Activated B cell treated with CpG ODN at 0.5 μM for 24 hours (primary cell): ENCODE measurements at regions not wholly inside any gene's neighbourhood (a gene's known extent, or its start where the extent isn't known, plus 50 kb on each side); places are given as distances from the start of the nearest gene placed in this dataset.

Source experiments
- ATAC-seq: fragments of 200-7000 bp; cut with Tn5 transposase; one replicate; pipeline ENCODE4 v1.10.0; 2021; ENCODE audit warnings: low read depth, mild to moderate bottlenecking, moderate library complexity
- CTCF ChIA-PET: fragments of 350-600 bp; sonication (Branson Sonifier 250); formaldehyde crosslinking; loops from one replicate; lab custom pipeline; 2021; ENCODE audit warnings: antibody characterized with exemption; lab: Charles Lee
- POLR2A ChIA-PET: fragments of 350-600 bp; sonication (Branson Sonifier 250); formaldehyde crosslinking; loops from one replicate; lab custom pipeline; 2021; ENCODE audit warnings: antibody characterized with exemption; lab: Charles Lee
- DNase-seq: peaks from one replicate; pipeline ENCODE4 v3.0.0; 2022
- H3K27ac Mint-ChIP-seq: one replicate; pipeline ENCODE4 v1.8.0; 2020; ENCODE audit warnings: mixed read lengths
- H3K27me3 Mint-ChIP-seq: one replicate; pipeline ENCODE4 v1.8.0; 2021; ENCODE audit warnings: mixed read lengths
- H3K36me3 Mint-ChIP-seq: one replicate; pipeline ENCODE4 v1.8.0; 2021; ENCODE audit warnings: low read depth, mixed read lengths
- H3K4me1 Mint-ChIP-seq: one replicate; pipeline ENCODE4 v1.8.0; 2021; ENCODE audit warnings: mixed read lengths
- H3K4me3 Mint-ChIP-seq: one replicate; pipeline ENCODE4 v1.8.0; 2020; ENCODE audit warnings: mild to moderate bottlenecking, mixed read lengths
- H3K9me3 Mint-ChIP-seq: one replicate; pipeline ENCODE4 v1.8.0; 2020; ENCODE audit warnings: mixed read lengths
- CTCF ChIP-seq: fragments of 200-600 bp; IDR thresholded peaks from one replicate; pipeline ENCODE4 v1.8.0; 2022; ENCODE audit warnings: antibody characterized with exemption, mild to moderate bottlenecking
- intact Hi-C: fragments of 100-400 bp; cut with micrococcal nuclease; formaldehyde crosslinking; loops from one replicate; pipeline ENCODE4 v1.15.1; 2024

GRCh38 chr5:158159621-158160020, 300.7 kb upstream of the CLINT1 start:
- Mint-ChIP-seq H3K27me3 (peaks cover 14% of the 10 kb centered on the region), H3K36me3 (no peaks in the 10 kb centered on the region), H3K4me1 (no peaks in the 10 kb centered on the region), H3K9me3 (peaks cover 2% of the 10 kb centered on the region), H3K4me3 (no peak overlapping the region), H3K27ac (no peak overlapping the region)
- no peak for ATAC-seq
- CTCF ChIA-PET, result no interaction called here
- POLR2A ChIA-PET, result interaction anchor here (0.6 kb wide), 1 partner anchor 522 kb away, joined by 5 read pairs; no protein-coding TSS in a partner anchor
- TF ChIP-seq CTCF, result no peak
- DNase-seq, result no peak
- intact Hi-C loops, result no loop called here

GRCh38 chr5:158155811-158156505, 297.0 kb upstream of the CLINT1 start:
- ATAC-seq (no peak), DNase-seq (no peak)
- Mint-ChIP-seq H3K27me3 (peaks cover 13% of the 10 kb centered on the region), H3K36me3 (no peaks in the 10 kb centered on the region), H3K27ac (no peak overlapping the region), H3K4me1 (no peaks in the 10 kb centered on the region), H3K9me3 (peaks cover 2% of the 10 kb centered on the region), H3K4me3 (no peak overlapping the region)
- ChIA-PET CTCF (no interaction called here), POLR2A (no interaction called here)
- no peak for TF ChIP-seq CTCF
- intact Hi-C loops, result no loop called here

- Mint-ChIP-seq H3K4me1 (no peaks in the 10 kb centered on the region), H3K27ac (no peak overlapping the region), H3K36me3 (no peaks in the 10 kb centered on the region), H3K9me3 (peaks cover 2% of the 10 kb centered on the region), H3K4me3 (no peak overlapping the region), H3K27me3 (peaks cover 13% of the 10 kb centered on the region)
- intact Hi-C loops, result no loop called here
- TF ChIP-seq CTCF, result no peak
- ChIA-PET CTCF (interaction anchor here (1.3 kb wide), 1 partner anchor 80 kb away, joined by 5 read pairs; no protein-coding TSS in a partner anchor), POLR2A (no interaction called here)
- ATAC-seq (no peak), DNase-seq (no peak)
These were observed 296.1 kb upstream of the CLINT1 start for GRCh38 chr5:158155067-158155466.

- DNase-seq (no peak), ATAC-seq (no peak)
- H3K4me3 Mint-ChIP-seq, result no peak overlapping the region
- POLR2A ChIA-PET, result no interaction called here
- H3K4me1 Mint-ChIP-seq, result no peaks in the 10 kb centered on the region
- peaks cover 2% of the 10 kb centered on the region for H3K9me3 Mint-ChIP-seq
- peaks cover 11% of the 10 kb centered on the region for H3K27me3 Mint-ChIP-seq
- intact Hi-C loops, result no loop called here
- TF ChIP-seq CTCF, result no peak
- CTCF ChIA-PET, result interaction anchor here (1.3 kb wide), 1 partner anchor 79 kb away, joined by 5 read pairs; no protein-coding TSS in a partner anchor
- no peaks in the 10 kb centered on the region for H3K36me3 Mint-ChIP-seq
- H3K27ac Mint-ChIP-seq, result no peak overlapping the region
These were observed 295.5 kb upstream of the CLINT1 start for GRCh38 chr5:158154226-158155005.

GRCh38 chr5:158153508-158153907, 294.6 kb upstream of the CLINT1 start:
- H3K36me3 Mint-ChIP-seq, result no peaks in the 10 kb centered on the region
- no peak overlapping the region for H3K4me3 Mint-ChIP-seq
- TF ChIP-seq CTCF, result no peak
- H3K9me3 Mint-ChIP-seq, result peaks cover 2% of the 10 kb centered on the region
- ATAC-seq, result no peak
- intact Hi-C loops, result no loop called here
- H3K4me1 Mint-ChIP-seq, result no peaks in the 10 kb centered on the region
- no peak overlapping the region for H3K27ac Mint-ChIP-seq
- ChIA-PET POLR2A (no interaction called here), CTCF (no interaction called here)
- DNase-seq, result no peak
- peaks cover 11% of the 10 kb centered on the region for H3K27me3 Mint-ChIP-seq
